Transverse colon (tissue), 4 donors: ENCODE measurements at regions not wholly inside any gene's neighbourhood (a gene's known extent, or its start where the extent isn't known, plus 50 kb on each side); places are given as distances from the start of the nearest gene placed in this dataset.

Experiments
- DNase-seq: peaks from one replicate; pipeline ENCODE4 v3.0.0-alpha.2; 2019
- H3K27ac ChIP-seq, 4 donors: fragments of 200-600 bp; sonication (generic); 2 replicates each; pipeline ENCODE4 v1.5.1; 2016 to 2018; ENCODE audit warnings: inconsistent platforms in 4 of 4
- H3K27me3 ChIP-seq: fragments of 200-600 bp; sonication (generic); 2 replicates; pipeline ENCODE4 v1.5.1; 2017; ENCODE audit warnings: inconsistent platforms
- H3K36me3 ChIP-seq, 4 donors: fragments of 200-600 bp; sonication (generic); 2 replicates each; pipeline ENCODE4 v1.5.1; 2017 to 2019; ENCODE audit warnings: inconsistent platforms in 4 of 4
- H3K4me1 ChIP-seq, 4 donors: fragments of 200-600 bp; sonication (generic); 2 replicates each; pipeline ENCODE4 v1.5.1; 2017 to 2020; ENCODE audit warnings: inconsistent platforms in 4 of 4
- H3K4me3 ChIP-seq, 4 donors: fragments of 200-600 bp; sonication (generic); 1 replicate in 1 of 4; 2 replicates in 3 of 4; pipeline versions ENCODE4 v1.5.1 to v1.6.1; 2017 to 2019; ENCODE audit warnings: inconsistent platforms in 4 of 4
- H3K9me3 ChIP-seq, 2 donors: fragments of 200-600 bp; sonication (generic); 2 replicates each; pipeline ENCODE4 v1.5.1; 2017 to 2019; ENCODE audit warnings: inconsistent platforms in 2 of 2
- CTCF ChIP-seq, 5 experiments: fragments of 200-600 bp in 3 of 5; fragments of 450-650 bp in 2 of 5; sonication (generic) in 3 of 5; IDR thresholded peaks; 1 replicate in 2 of 5; 2 replicates in 3 of 5; pipeline ENCODE4 v1.5.1; 2016 to 2017; ENCODE audit warnings: antibody characterized with exemption in 5 of 5, inconsistent platforms in 3 of 5, mild to moderate bottlenecking in 2 of 5, moderate library complexity in 1 of 5
- EP300 ChIP-seq: sonication (generic); formaldehyde crosslinking; IDR thresholded peaks from one replicate; pipeline ENCODE4 v1.6.1; 2017; ENCODE audit warnings: antibody characterized with exemption, low read depth
- POLR2A ChIP-seq: fragments of 450-650 bp; IDR thresholded peaks from one replicate; pipeline ENCODE4 v1.6.1; 2016; ENCODE audit warnings: antibody characterized with exemption, mild to moderate bottlenecking, moderate library complexity
- POLR2AphosphoS5 ChIP-seq, 3 donors: sonication (generic); formaldehyde crosslinking; IDR thresholded peaks; one replicate each; pipeline ENCODE4 v1.6.1; 2016; ENCODE audit warnings: antibody characterized with exemption in 3 of 3
- WGBS, 2 donors: methylation state at CpG; one replicate each; pipeline ENCODE4 v1.1.5; 2018; ENCODE audit warnings: low coverage in 1 of 2; 5-methylcytosine and 5-hydroxymethylcytosine counted together
- in situ Hi-C, 4 donors: fragments of 200-750 bp; cut with MboI; loops; one replicate each; pipeline versions ENCODE4 v1.15.0 to v1.15.1; 2017; ENCODE audit warnings: low sequenced_read_pairs in 3 of 4, low pct_ligation_motif_present in 1 of 4, low pct_unique_long_range_greater_than_20kb in 1 of 4
- intact Hi-C: fragments of 100-400 bp; cut with DNase I; formaldehyde crosslinking; loops from one replicate; pipeline ENCODE4 v1.15.1; 2023; ENCODE audit warnings: low total_unique reads

- TF ChIP-seq POLR2AphosphoS5 (IDR thresholded peaks at IDR 0.05), result no peak
- TF ChIP-seq POLR2A, result no peak
- TF ChIP-seq CTCF (IDR thresholded peaks at IDR 0.05), result no peak
- TF ChIP-seq EP300, result no peak
- Histone ChIP-seq H3K27me3 (no peaks in the 10 kb centered on the region), H3K36me3 (no peaks in the 10 kb centered on the region), H3K4me1 (no peaks in the 10 kb centered on the region), H3K4me3 (no peak overlapping the region), H3K9me3 (peaks cover 5 to 9% of the 10 kb centered on the region in 2 donors), H3K27ac (no peak overlapping the region)
- intact Hi-C loops, result no loop called here
- in situ Hi-C loops, result no loop called here
- DNase-seq, result no peak
- WGBS, 2 donors, result 81 to 88% methylated on average over 1 to 6 of the region's 6 CpGs
These were observed 731.1 kb upstream of the SGO1 start for GRCh38 chr3:20916951-20917606.

- 61 to 87% methylated on average over 2 of the region's 2 CpGs for WGBS, 2 donors
These were observed 728.3 kb upstream of the SGO1 start for GRCh38 chr3:20914310-20914709.

GRCh38 chr3:20912406-20912805 lies 726.4 kb upstream of the SGO1 start:
- Histone ChIP-seq H3K4me1 (no peaks in the 10 kb centered on the region), H3K27me3 (no peaks in the 10 kb centered on the region), H3K36me3 (no peaks in the 10 kb centered on the region), H3K27ac (no peak overlapping the region), H3K4me3 (no peak overlapping the region), H3K9me3 (peaks cover 0 to 2% of the 10 kb centered on the region in 2 donors)
- in situ Hi-C loops (no loop called here), intact Hi-C loops (no loop called here)
- TF ChIP-seq POLR2A (no peak), CTCF (IDR thresholded peaks at IDR 0.05) (no peak), POLR2AphosphoS5 (IDR thresholded peaks at IDR 0.05) (no peak), EP300 (no peak)
- WGBS, 2 donors, result 69 to 73% methylated on average over 2 of the region's 2 CpGs
- no peak for DNase-seq

More at GRCh38 chr3:20914310-20914709, 728.3 kb upstream of the SGO1 start:
- no peak overlapping the region for H3K27ac ChIP-seq
- intact Hi-C loops (no loop called here), in situ Hi-C loops (no loop called here)
- H3K27me3 ChIP-seq, result no peaks in the 10 kb centered on the region
- DNase-seq, result no peak
- TF ChIP-seq POLR2A (no peak), EP300 (no peak), POLR2AphosphoS5 (IDR thresholded peaks at IDR 0.05) (no peak), CTCF (IDR thresholded peaks at IDR 0.05) (no peak)
- no peaks in the 10 kb centered on the region for H3K4me1 ChIP-seq
- no peak overlapping the region for H3K4me3 ChIP-seq
- peaks cover 5 to 8% of the 10 kb centered on the region in 2 donors for H3K9me3 ChIP-seq
- no peaks in the 10 kb centered on the region for H3K36me3 ChIP-seq

GRCh38 chr3:20909511-20909910 lies 723.5 kb upstream of the SGO1 start:
- no peak overlapping the region for H3K27ac ChIP-seq
- TF ChIP-seq POLR2AphosphoS5 (IDR thresholded peaks at IDR 0.05), result no peak
- TF ChIP-seq EP300, result no peak
- TF ChIP-seq POLR2A, result no peak
- no peak for TF ChIP-seq CTCF (IDR thresholded peaks at IDR 0.05)
- DNase-seq, result no peak
- no peaks in the 10 kb centered on the region for H3K9me3 ChIP-seq
- no peaks in the 10 kb centered on the region for H3K36me3 ChIP-seq
- no peaks in the 10 kb centered on the region for H3K4me1 ChIP-seq
- in situ Hi-C loops, result no loop called here
- intact Hi-C loops, result no loop called here
- no peak overlapping the region for H3K4me3 ChIP-seq
- WGBS, 2 donors, result 47 to 62% methylated on average over 3 of the region's 3 CpGs
- H3K27me3 ChIP-seq, result no peaks in the 10 kb centered on the region
